GM12892 (cell line): ENCODE measurements at regions not wholly inside any gene's neighbourhood (a gene's known extent, or its start where the extent isn't known, plus 50 kb on each side); places are given as distances from the start of the nearest gene placed in this dataset.

Source experiments
- POLR2A ChIP-seq: IDR thresholded peaks from 2 replicates; pipeline ENCODE4 v1.6.1; 2011; ENCODE audit warnings: low read depth, low read length, control low read depth
- POLR2AphosphoS5 ChIP-seq: IDR thresholded peaks from 2 replicates; pipeline ENCODE4 v1.6.1; 2011; ENCODE audit warnings: low read depth, low read length, control low read depth
- TAF1 ChIP-seq: IDR thresholded peaks from 2 replicates; pipeline ENCODE4 v1.6.1; 2011; ENCODE audit warnings: low read depth, mild to moderate bottlenecking, control low read depth, low read length, borderline replicate concordance

- TF ChIP-seq POLR2AphosphoS5 = no peak
- no peak for TF ChIP-seq TAF1
- no peak for TF ChIP-seq POLR2A
Measured at GRCh38 chr4:160592258-160592657, 1489.4 kb downstream of the RAPGEF2 start.
